ENCODE measurements at regions not wholly inside any gene's neighbourhood (a gene's known extent, or its start where the extent isn't known, plus 50 kb on each side); places are given as distances from the start of the nearest gene placed in this dataset.

- peaks cover 0 to 7% (median 3%) of the 10 kb centered on the region in 3 donors for H3K9me3 Mint-ChIP-seq
- H3K36me3 ChIP-seq (ENCODE audit: control insufficient read depth in 2 of 2, extremely low read depth in 1 of 2, insufficient read depth in 1 of 2, low read length in 1 of 2): no peaks in the 10 kb centered on the region
- H3K4me1 ChIP-seq (ENCODE audit: control insufficient read depth in 1 of 2, extremely low read depth in 1 of 2, insufficient read depth in 2 of 2, low read length in 2 of 2): no peaks in the 10 kb centered on the region
- POLR2A ChIA-PET: no interaction called here
- DNase-seq: no peak
- H3K27me3 Mint-ChIP-seq: no peaks in the 10 kb centered on the region
- no peak overlapping the region for H3K4me3 ChIP-seq (ENCODE audit: control insufficient read depth in 1 of 2, extremely low read depth in 1 of 2, low read length in 1 of 2)
- H3K36me3 Mint-ChIP-seq: no peaks in the 10 kb centered on the region
- 67% methylated on average over 2 of the region's 4 CpGs for WGBS (ENCODE audit: insufficient coverage)
- CTCF ChIA-PET: no interaction called here
- no peak overlapping the region for H3K4me3 Mint-ChIP-seq
- no peak for ATAC-seq (replicated peaks in 1 of 4)
- no peak overlapping the region for H3K27ac Mint-ChIP-seq
- no peaks in the 10 kb centered on the region for H3K4me1 Mint-ChIP-seq
- no peak overlapping the region for H3K27ac ChIP-seq (ENCODE audit: low read length)
- H3K9me3 ChIP-seq: no peaks in the 10 kb centered on the region
- no peaks in the 10 kb centered on the region for H3K27me3 ChIP-seq (replicated peaks in 1 of 2; ENCODE audit: control insufficient read depth in 2 of 2, extremely low read depth in 1 of 2, insufficient read depth in 2 of 2, low read length in 1 of 2)
Observed at GRCh38 chr5:60490597-60491166, 209.3 kb downstream of the DEPDC1B start.

GRCh38 chr5:60489856-60490255 lies 210.1 kb downstream of the DEPDC1B start:
- POLR2A ChIA-PET: no interaction called here
- Histone ChIP-seq H3K27me3 (replicated peaks in 1 of 2; ENCODE audit: control insufficient read depth in 2 of 2, extremely low read depth in 1 of 2, insufficient read depth in 2 of 2, low read length in 1 of 2) (no peaks in the 10 kb centered on the region), H3K27ac (ENCODE audit: low read length) (no peak overlapping the region), H3K36me3 (ENCODE audit: control insufficient read depth in 2 of 2, extremely low read depth in 1 of 2, insufficient read depth in 1 of 2, low read length in 1 of 2) (no peaks in the 10 kb centered on the region), H3K4me1 (ENCODE audit: control insufficient read depth in 1 of 2, extremely low read depth in 1 of 2, insufficient read depth in 2 of 2, low read length in 2 of 2) (no peaks in the 10 kb centered on the region), H3K4me3 (ENCODE audit: control insufficient read depth in 1 of 2, extremely low read depth in 1 of 2, low read length in 1 of 2) (no peak overlapping the region), H3K9me3 (no peaks in the 10 kb centered on the region)
- Mint-ChIP-seq H3K9me3 (peaks cover 0 to 7% (median 3%) of the 10 kb centered on the region in 3 donors), H3K27ac (no peak overlapping the region), H3K27me3 (no peaks in the 10 kb centered on the region), H3K4me3 (no peak overlapping the region), H3K4me1 (no peaks in the 10 kb centered on the region), H3K36me3 (no peaks in the 10 kb centered on the region)
- 92% methylated on average over 3 of the region's 3 CpGs for WGBS (ENCODE audit: insufficient coverage)
- DNase-seq (no peak), ATAC-seq (replicated peaks in 1 of 4) (no peak)
- CTCF ChIA-PET: no interaction called here

- Histone ChIP-seq H3K4me1 (ENCODE audit: control insufficient read depth in 1 of 2, extremely low read depth in 1 of 2, insufficient read depth in 2 of 2, low read length in 2 of 2) (no peaks in the 10 kb centered on the region), H3K9me3 (no peaks in the 10 kb centered on the region), H3K4me3 (ENCODE audit: control insufficient read depth in 1 of 2, extremely low read depth in 1 of 2, low read length in 1 of 2) (no peak overlapping the region), H3K27ac (ENCODE audit: low read length) (no peak overlapping the region), H3K36me3 (ENCODE audit: control insufficient read depth in 2 of 2, extremely low read depth in 1 of 2, insufficient read depth in 1 of 2, low read length in 1 of 2) (no peaks in the 10 kb centered on the region), H3K27me3 (replicated peaks in 1 of 2; ENCODE audit: control insufficient read depth in 2 of 2, extremely low read depth in 1 of 2, insufficient read depth in 2 of 2, low read length in 1 of 2) (no peaks in the 10 kb centered on the region)
- Mint-ChIP-seq H3K4me1 (no peaks in the 10 kb centered on the region), H3K4me3 (no peak overlapping the region), H3K9me3 (peaks cover 0 to 7% (median 3%) of the 10 kb centered on the region in 3 donors), H3K27me3 (no peaks in the 10 kb centered on the region), H3K36me3 (no peaks in the 10 kb centered on the region), H3K27ac (no peak overlapping the region)
- WGBS (ENCODE audit: insufficient coverage): 29% methylated on average over 1 of the region's 2 CpGs
- ChIA-PET POLR2A (no interaction called here), CTCF (no interaction called here)
- ATAC-seq (replicated peaks in 1 of 4): no peak
- DNase-seq: no peak
Observed at GRCh38 chr5:60489377-60489776, 210.6 kb downstream of the DEPDC1B start.

GRCh38 chr5:60488466-60489130 lies 211.4 kb downstream of the DEPDC1B start:
- H3K4me1 Mint-ChIP-seq: no peaks in the 10 kb centered on the region
- no peaks in the 10 kb centered on the region for H3K9me3 ChIP-seq
- no peak overlapping the region for H3K4me3 ChIP-seq (ENCODE audit: control insufficient read depth in 1 of 2, extremely low read depth in 1 of 2, low read length in 1 of 2)
- no peaks in the 10 kb centered on the region for H3K27me3 ChIP-seq (replicated peaks in 1 of 2; ENCODE audit: control insufficient read depth in 2 of 2, extremely low read depth in 1 of 2, insufficient read depth in 2 of 2, low read length in 1 of 2)
- H3K27ac ChIP-seq (ENCODE audit: low read length): no peak overlapping the region
- no peak overlapping the region for H3K27ac Mint-ChIP-seq
- H3K27me3 Mint-ChIP-seq: no peaks in the 10 kb centered on the region
- H3K4me1 ChIP-seq (ENCODE audit: control insufficient read depth in 1 of 2, extremely low read depth in 1 of 2, insufficient read depth in 2 of 2, low read length in 2 of 2): no peaks in the 10 kb centered on the region
- WGBS (ENCODE audit: insufficient coverage): no CpG with 5 or more reads among the region's 6 CpGs
- no peaks in the 10 kb centered on the region for H3K36me3 ChIP-seq (ENCODE audit: control insufficient read depth in 2 of 2, extremely low read depth in 1 of 2, insufficient read depth in 1 of 2, low read length in 1 of 2)
- H3K4me3 Mint-ChIP-seq: no peak overlapping the region
- DNase-seq (no peak), ATAC-seq (replicated peaks in 1 of 4) (no peak)
- peaks cover 0 to 5% (median 3%) of the 10 kb centered on the region in 3 donors for H3K9me3 Mint-ChIP-seq
- CTCF ChIA-PET: no interaction called here
- H3K36me3 Mint-ChIP-seq: no peaks in the 10 kb centered on the region
- POLR2A ChIA-PET: no interaction called here

- WGBS (ENCODE audit: insufficient coverage): 98% methylated on average over 11 of the region's 16 CpGs
- H3K27me3 ChIP-seq (replicated peaks in 1 of 2; ENCODE audit: control insufficient read depth in 2 of 2, extremely low read depth in 1 of 2, insufficient read depth in 2 of 2, low read length in 1 of 2): no peaks in the 10 kb centered on the region
- H3K9me3 ChIP-seq: no peaks in the 10 kb centered on the region
- H3K9me3 Mint-ChIP-seq: peaks cover 0 to 2% (median 1%) of the 10 kb centered on the region in 3 donors
- H3K27me3 Mint-ChIP-seq: no peaks in the 10 kb centered on the region
- ChIA-PET CTCF (no interaction called here), POLR2A (no interaction called here)
- no peaks in the 10 kb centered on the region for H3K4me1 ChIP-seq (ENCODE audit: control insufficient read depth in 1 of 2, extremely low read depth in 1 of 2, insufficient read depth in 2 of 2, low read length in 2 of 2)
- H3K4me3 ChIP-seq (ENCODE audit: control insufficient read depth in 1 of 2, extremely low read depth in 1 of 2, low read length in 1 of 2): no peak overlapping the region
- no peak overlapping the region for H3K27ac Mint-ChIP-seq
- H3K27ac ChIP-seq (ENCODE audit: low read length): no peak overlapping the region
- DNase-seq (no peak), ATAC-seq (replicated peaks in 1 of 4) (no peak)
- H3K36me3 ChIP-seq (ENCODE audit: control insufficient read depth in 2 of 2, extremely low read depth in 1 of 2, insufficient read depth in 1 of 2, low read length in 1 of 2): no peaks in the 10 kb centered on the region
- no peak overlapping the region for H3K4me3 Mint-ChIP-seq
- no peaks in the 10 kb centered on the region for H3K4me1 Mint-ChIP-seq
- no peaks in the 10 kb centered on the region for H3K36me3 Mint-ChIP-seq
Observed at GRCh38 chr5:60487885-60488442, 212.0 kb downstream of the DEPDC1B start.

- Mint-ChIP-seq H3K27me3 (no peaks in the 10 kb centered on the region), H3K36me3 (no peaks in the 10 kb centered on the region), H3K4me1 (no peaks in the 10 kb centered on the region), H3K9me3 (peaks cover 0 to 1% (median 0%) of the 10 kb centered on the region in 3 donors), H3K4me3 (no peak overlapping the region), H3K27ac (no peak overlapping the region)
- Histone ChIP-seq H3K9me3 (no peaks in the 10 kb centered on the region), H3K27ac (ENCODE audit: low read length) (no peak overlapping the region), H3K36me3 (ENCODE audit: control insufficient read depth in 2 of 2, extremely low read depth in 1 of 2, insufficient read depth in 1 of 2, low read length in 1 of 2) (no peaks in the 10 kb centered on the region), H3K27me3 (replicated peaks in 1 of 2; ENCODE audit: control insufficient read depth in 2 of 2, extremely low read depth in 1 of 2, insufficient read depth in 2 of 2, low read length in 1 of 2) (no peaks in the 10 kb centered on the region), H3K4me3 (ENCODE audit: control insufficient read depth in 1 of 2, extremely low read depth in 1 of 2, low read length in 1 of 2) (no peak overlapping the region), H3K4me1 (ENCODE audit: control insufficient read depth in 1 of 2, extremely low read depth in 1 of 2, insufficient read depth in 2 of 2, low read length in 2 of 2) (no peaks in the 10 kb centered on the region)
- 61% methylated on average over 2 of the region's 2 CpGs for WGBS (ENCODE audit: insufficient coverage)
- DNase-seq (no peak), ATAC-seq (replicated peaks in 1 of 4) (no peak)
- ChIA-PET CTCF (no interaction called here), POLR2A (no interaction called here)
Observed at GRCh38 chr5:60487476-60487875, 212.5 kb downstream of the DEPDC1B start.
